Spleen (tissue), 7 donors: ENCODE measurements at regions not wholly inside any gene's neighbourhood (a gene's known extent, or its start where the extent isn't known, plus 50 kb on each side); places are given as distances from the start of the nearest gene placed in this dataset.

Experiments used
- POLR2A ChIP-seq, 3 donors: fragments of 450-650 bp; IDR thresholded peaks; one replicate each; pipeline ENCODE4 v1.5.1; 2017; ENCODE audit warnings: antibody characterized with exemption in 3 of 3, mild to moderate bottlenecking in 1 of 3
- POLR2AphosphoS5 ChIP-seq, 3 donors: sonication (generic); formaldehyde crosslinking; IDR thresholded peaks; one replicate each; pipeline ENCODE4 v1.5.1; 2017; ENCODE audit warnings: antibody characterized with exemption in 3 of 3
- TF ChIP-seq, protein P1 (sequence below), 11 experiments: fragments of 200-600 bp in 7 of 11; fragments of 450-650 bp in 4 of 11; sonication (generic) in 4 of 11; IDR thresholded peaks in 8 of 11; conservative IDR thresholded peaks in 3 of 11; 1 replicate in 7 of 11; 2 replicates in 4 of 11; pipeline versions ENCODE4 v1.4.0 to v1.8.0; 2016 to 2021; ENCODE audit warnings: antibody characterized with exemption in 11 of 11, inconsistent platforms in 4 of 11, mild to moderate bottlenecking in 1 of 11
- donor health status: DM: no; HTN: no; CAD: no; lungs with moderate emphysema.
- donor health status: DM: no; HTN: no; CAD: no.
- donor health status: DM: no; HTN: no; CAD: no.

DNA sequence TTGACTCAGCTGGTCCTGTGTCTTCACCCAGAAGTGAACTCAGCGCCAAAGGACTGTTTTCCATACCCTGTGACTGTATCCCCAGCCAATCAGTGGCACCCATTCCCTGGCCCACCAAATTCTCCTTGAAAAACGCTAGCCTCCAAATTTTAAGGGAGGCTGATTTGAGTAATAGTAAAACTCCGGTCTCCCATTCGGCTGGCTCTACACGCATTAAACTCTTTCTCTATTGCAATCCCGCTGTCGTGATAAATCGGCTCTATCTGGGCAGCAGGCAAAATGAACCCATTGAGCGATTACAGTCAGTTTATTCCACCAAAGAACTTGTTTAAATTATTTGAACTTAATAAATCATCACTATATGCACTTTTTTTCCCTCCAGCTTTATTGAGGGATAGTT is 55.9 kb upstream of the PPP1R26 start:
- TF ChIP-seq POLR2AphosphoS5 (IDR thresholded peaks at IDR 0.05) (no peak), POLR2A (IDR thresholded peaks at IDR 0.05) (no peak)
- TF ChIP-seq, protein P1, sequence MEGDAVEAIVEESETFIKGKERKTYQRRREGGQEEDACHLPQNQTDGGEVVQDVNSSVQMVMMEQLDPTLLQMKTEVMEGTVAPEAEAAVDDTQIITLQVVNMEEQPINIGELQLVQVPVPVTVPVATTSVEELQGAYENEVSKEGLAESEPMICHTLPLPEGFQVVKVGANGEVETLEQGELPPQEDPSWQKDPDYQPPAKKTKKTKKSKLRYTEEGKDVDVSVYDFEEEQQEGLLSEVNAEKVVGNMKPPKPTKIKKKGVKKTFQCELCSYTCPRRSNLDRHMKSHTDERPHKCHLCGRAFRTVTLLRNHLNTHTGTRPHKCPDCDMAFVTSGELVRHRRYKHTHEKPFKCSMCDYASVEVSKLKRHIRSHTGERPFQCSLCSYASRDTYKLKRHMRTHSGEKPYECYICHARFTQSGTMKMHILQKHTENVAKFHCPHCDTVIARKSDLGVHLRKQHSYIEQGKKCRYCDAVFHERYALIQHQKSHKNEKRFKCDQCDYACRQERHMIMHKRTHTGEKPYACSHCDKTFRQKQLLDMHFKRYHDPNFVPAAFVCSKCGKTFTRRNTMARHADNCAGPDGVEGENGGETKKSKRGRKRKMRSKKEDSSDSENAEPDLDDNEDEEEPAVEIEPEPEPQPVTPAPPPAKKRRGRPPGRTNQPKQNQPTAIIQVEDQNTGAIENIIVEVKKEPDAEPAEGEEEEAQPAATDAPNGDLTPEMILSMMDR (IDR thresholded peaks at IDR 0.05 in 8 of 11, conservative IDR thresholded peaks at IDR 0.05 in 3 of 11), result no peak
